SK-N-SH treated with all-trans-retinoic acid at 6 μM for 48 hours (cell line): ENCODE measurements at regions not wholly inside any gene's neighbourhood (a gene's known extent, or its start where the extent isn't known, plus 50 kb on each side); places are given as distances from the start of the nearest gene placed in this dataset.

ENCODE experiments used
- ATAC-seq: fragments of 200-7000 bp; cut with Tn5 transposase; 3 replicates; pipeline ENCODE4 v1.9.1; 2020; ENCODE audit warnings: mild to moderate bottlenecking, moderate library complexity
- BACH2 ChIP-seq: fragments of 250-450 bp; sonication (Bioruptor Pico); IDR thresholded peaks from 2 replicates; pipeline ENCODE4 v1.9.0; 2021; ENCODE audit warnings: mild to moderate bottlenecking, borderline replicate concordance
- CREB5 ChIP-seq: fragments of 250-450 bp; sonication (Bioruptor Pico); IDR thresholded peaks from 2 replicates; pipeline ENCODE4 v1.5.1; 2020; ENCODE audit warnings: low read depth, mild to moderate bottlenecking, moderate library complexity
- CSDC2 ChIP-seq: fragments of 250-450 bp; sonication (Bioruptor Pico); IDR thresholded peaks from 2 replicates; pipeline ENCODE4 v1.5.0; 2020; ENCODE audit warnings: mild to moderate bottlenecking, moderate library complexity
- CSRNP3 ChIP-seq: fragments of 250-450 bp; sonication (Bioruptor Pico); IDR thresholded peaks from 2 replicates; pipeline ENCODE4 v1.5.1; 2021; ENCODE audit warnings: mild to moderate bottlenecking, moderate library complexity
- ESRRG ChIP-seq: fragments of 250-450 bp; sonication (Bioruptor Pico); IDR thresholded peaks from 2 replicates; pipeline ENCODE4 v1.6.1; 2021; ENCODE audit warnings: mild to moderate bottlenecking
- GLIS3 ChIP-seq: fragments of 250-450 bp; sonication (Bioruptor Pico); IDR thresholded peaks from 2 replicates; pipeline ENCODE4 v1.5.0; 2020; ENCODE audit warnings: mild to moderate bottlenecking, moderate library complexity
- ISL1 ChIP-seq: fragments of 250-450 bp; sonication (Bioruptor Pico); IDR thresholded peaks from 2 replicates; pipeline ENCODE4 v2.1.2; 2022; ENCODE audit warnings: mild to moderate bottlenecking, moderate library complexity
- PATZ1 ChIP-seq: fragments of 250-450 bp; sonication (Bioruptor Pico); IDR thresholded peaks from 2 replicates; pipeline ENCODE4 v1.8.0; 2020; ENCODE audit warnings: mild to moderate bottlenecking, moderate library complexity, borderline replicate concordance
- POU6F1 ChIP-seq: fragments of 250-450 bp; sonication (Bioruptor Pico); IDR thresholded peaks from 2 replicates; pipeline ENCODE4 v1.8.0; 2021; ENCODE audit warnings: low read depth, mild to moderate bottlenecking, moderate library complexity, borderline replicate concordance
- RARB ChIP-seq: fragments of 250-450 bp; sonication (Bioruptor Pico); IDR thresholded peaks from 2 replicates; pipeline ENCODE4 v1.8.0; 2021; ENCODE audit warnings: mild to moderate bottlenecking, moderate library complexity
- TOX ChIP-seq: fragments of 250-450 bp; sonication (Bioruptor Pico); IDR thresholded peaks from 2 replicates; pipeline ENCODE4 v1.8.0; 2021; ENCODE audit warnings: mild to moderate bottlenecking, moderate library complexity, borderline replicate concordance
- TSHZ2 ChIP-seq: fragments of 250-450 bp; sonication (Bioruptor Pico); IDR thresholded peaks from 2 replicates; pipeline ENCODE4 v1.5.0; 2020; ENCODE audit warnings: mild to moderate bottlenecking, moderate library complexity
- ZC3H10 ChIP-seq: fragments of 250-450 bp; sonication (Bioruptor Pico); IDR thresholded peaks from 2 replicates; pipeline ENCODE4 v1.5.1; 2021; ENCODE audit warnings: mild to moderate bottlenecking, moderate library complexity
- ZFP3 ChIP-seq: fragments of 250-450 bp; sonication (Bioruptor Pico); IDR thresholded peaks from 2 replicates; pipeline ENCODE4 v1.5.0; 2020; ENCODE audit warnings: mild to moderate bottlenecking, moderate library complexity
- ZFP30 ChIP-seq: fragments of 450-650 bp; formaldehyde crosslinking; IDR thresholded peaks from 2 replicates; pipeline ENCODE4 v1.5.0; 2022; ENCODE audit warnings: mild to moderate bottlenecking, moderate library complexity
- ZNF565 ChIP-seq: fragments of 450-650 bp; formaldehyde crosslinking; conservative IDR thresholded peaks from 2 replicates; pipeline ENCODE4 v1.5.0; 2020; ENCODE audit warnings: low read depth, mild to moderate bottlenecking, moderate library complexity
- ZNF70 ChIP-seq: fragments of 450-650 bp; formaldehyde crosslinking; IDR thresholded peaks from 2 replicates; pipeline ENCODE4 v1.5.0; 2020; ENCODE audit warnings: mild to moderate bottlenecking, moderate library complexity
- ZNF8 ChIP-seq: fragments of 450-650 bp; formaldehyde crosslinking; IDR thresholded peaks from 2 replicates; pipeline ENCODE4 v1.5.0; 2020; ENCODE audit warnings: mild to moderate bottlenecking, moderate library complexity

GRCh38 chr17:70375406-70375805, 206.1 kb downstream of the KCNJ2 start:
- ATAC-seq = no peak
- TF ChIP-seq ZNF565 (no peak), ZNF70 (CRISPR knock-in tag) (no peak), ZFP3 (CRISPR knock-in tag) (no peak), GLIS3 (CRISPR knock-in tag) (no peak), CSDC2 (no peak), PATZ1 (no peak)

- no peak for ATAC-seq
These were observed 206.8 kb downstream of the KCNJ2 start for GRCh38 chr17:70375813-70376770.

GRCh38 chr17:70377654-70378053, 208.3 kb downstream of the KCNJ2 start:
- ATAC-seq = no peak
- TF ChIP-seq BACH2 (CRISPR knock-in tag) = no peak
- no peak for TF ChIP-seq TSHZ2 (CRISPR knock-in tag)
- TF ChIP-seq ZFP30 (CRISPR knock-in tag) = no peak
- TF ChIP-seq CSRNP3 (CRISPR knock-in tag) = no peak
- TF ChIP-seq ZNF565 = no peak
- TF ChIP-seq ZNF8 (CRISPR knock-in tag) = no peak
- TF ChIP-seq TOX (CRISPR knock-in tag) = no peak
- no peak for TF ChIP-seq ISL1
- no peak for TF ChIP-seq ZC3H10 (CRISPR knock-in tag)
- no peak for TF ChIP-seq CREB5
- no peak for TF ChIP-seq ZFP3 (CRISPR knock-in tag)
- no peak for TF ChIP-seq POU6F1 (CRISPR knock-in tag)
- TF ChIP-seq RARB (CRISPR knock-in tag) = no peak

More at GRCh38 chr17:70375813-70376770, 206.8 kb downstream of the KCNJ2 start:
- TF ChIP-seq POU6F1 (CRISPR knock-in tag) = no peak
- TF ChIP-seq CSRNP3 (CRISPR knock-in tag) = no peak
- TF ChIP-seq ESRRG (CRISPR knock-in tag) = no peak
- TF ChIP-seq ZNF8 (CRISPR knock-in tag) = no peak
- TF ChIP-seq ZFP30 (CRISPR knock-in tag) = no peak
- TF ChIP-seq ISL1 = no peak
